Motor neuron (in vitro differentiated cells): ENCODE measurements at regions not wholly inside any gene's neighbourhood (a gene's known extent, or its start where the extent isn't known, plus 50 kb on each side); places are given as distances from the start of the nearest gene placed in this dataset.
"Not testable (repeated sequence)": the region's sequence is repeated elsewhere in the genome, so short reads cannot be mapped to it uniquely, and the experiment has no call there.

ENCODE experiments used
- ATAC-seq, 8 experiments: fragments of 200-7000 bp; cut with Tn5 transposase; replicated peaks in 6 of 8; 2 replicates each; pipeline ENCODE4 v1.8.0; 2021; ENCODE audit warnings: mild to moderate bottlenecking in 8 of 8, moderate library complexity in 8 of 8
- H3K27ac ChIP-seq, 2 donors: fragments of 250-450 bp; sonication (Bioruptor Pico); 2 replicates each; pipeline ENCODE4 v1.9.0; 2021; ENCODE audit warnings: antibody characterized with exemption in 2 of 2, mild to moderate bottlenecking in 2 of 2, moderate library complexity in 1 of 2
- H3K4me1 ChIP-seq, 2 donors: fragments of 250-450 bp; sonication (Bioruptor Pico); replicated peaks in 1 of 2; 2 replicates each; pipeline ENCODE4 v1.6.1; 2021; ENCODE audit warnings: antibody characterized with exemption in 2 of 2, mild to moderate bottlenecking in 2 of 2, moderate library complexity in 1 of 2
- H3K4me3 ChIP-seq, 5 donors: fragments of 250-450 bp; sonication (Bioruptor Pico); 2 replicates each; pipeline ENCODE4 v1.9.0; 2021; ENCODE audit warnings: antibody characterized with exemption in 5 of 5, mild to moderate bottlenecking in 5 of 5, moderate library complexity in 4 of 5
- WGBS, 10 experiments: fragments of 450-650 bp; shearing (Covaris generic); methylation state at CpG; one replicate each; pipeline ENCODE4 v1.0.0; 2022; 5-methylcytosine and 5-hydroxymethylcytosine counted together
- in situ Hi-C, 9 experiments: fragments of 400-800 bp; cut with MboI; loops; one replicate each; pipeline ENCODE4 v1.15.0; 2021; ENCODE audit warnings: low sequenced_read_pairs in 9 of 9, low pct_unique_long_range_greater_than_20kb in 2 of 9; ENCODE audit not compliant: unreplicated experiment in 9 of 9

GRCh38 chr10:46216003-46216634 lies 70.7 kb upstream of the ANTXRL start:
- ATAC-seq, result no peak
- H3K27ac ChIP-seq, result no peak overlapping the region
- 32 to 93% methylated on average over 2 to 3 of the region's 6 CpGs; no CpG with 5 or more reads in 8 of the 10 experiments for WGBS, 10 experiments
- in situ Hi-C loops, result no loop called here
- no peak overlapping the region for H3K4me3 ChIP-seq
- H3K4me1 ChIP-seq, result no peaks in the 10 kb centered on the region

- ATAC-seq, result no peak
- Histone ChIP-seq H3K4me3 (no peak overlapping the region), H3K27ac (no peak overlapping the region), H3K4me1 (no peaks in the 10 kb centered on the region)
- in situ Hi-C loops, result no loop called here
- 0 to 85% (median 55%) methylated on average over 1 to 5 of the region's 17 CpGs; no CpG with 5 or more reads in 4 of the 10 experiments for WGBS, 10 experiments
These were observed 69.7 kb upstream of the ANTXRL start for GRCh38 chr10:46216836-46217751.

GRCh38 chr10:46217752-46218453 lies 68.9 kb upstream of the ANTXRL start:
- WGBS, 10 experiments, result 0 to 93% (median 80%) methylated on average over 1 to 3 of the region's 6 CpGs; no CpG with 5 or more reads in 5 of the 10 experiments
- ATAC-seq, result no peak
- in situ Hi-C loops, result no loop called here
- no peak overlapping the region for H3K27ac ChIP-seq
- H3K4me1 ChIP-seq, result no peaks in the 10 kb centered on the region
- no peak overlapping the region for H3K4me3 ChIP-seq

- ATAC-seq, result no peak
- WGBS, 10 experiments, result 0 to 80% (median 43%) methylated on average over 1 to 2 of the region's 2 CpGs; no CpG with 5 or more reads in 1 of the 10 experiments
- Histone ChIP-seq H3K4me3 (no peak overlapping the region), H3K4me1 (no peaks in the 10 kb centered on the region), H3K27ac (no peak overlapping the region)
- in situ Hi-C loops, result no loop called here
These were observed 67.9 kb upstream of the ANTXRL start for GRCh38 chr10:46218921-46219320.

GRCh38 chr10:46219431-46219990 lies 67.3 kb upstream of the ANTXRL start:
- H3K4me1 ChIP-seq, H3K4me3 ChIP-seq, in situ Hi-C loops, H3K27ac ChIP-seq, ATAC-seq: not testable (repeated sequence)
- WGBS, 10 experiments, result 6 to 80% (median 40%) methylated on average over 1 to 5 of the region's 5 CpGs; no CpG with 5 or more reads in 1 of the 10 experiments

GRCh38 chr10:46220187-46220586 lies 66.6 kb upstream of the ANTXRL start:
- 8 to 29% methylated on average over 2 of the region's 5 CpGs; no CpG with 5 or more reads in 8 of the 10 experiments for WGBS, 10 experiments
- H3K4me1 ChIP-seq, result no peaks in the 10 kb centered on the region
- in situ Hi-C loops, result no loop called here
- H3K4me3 ChIP-seq, result no peak overlapping the region
- no peak for ATAC-seq
- H3K27ac ChIP-seq, result no peak overlapping the region

- 17 to 90% (median 54%) methylated on average over 1 to 5 of the region's 9 CpGs; no CpG with 5 or more reads in 6 of the 10 experiments for WGBS, 10 experiments
- Histone ChIP-seq H3K4me1 (no peaks in the 10 kb centered on the region), H3K4me3 (no peak overlapping the region), H3K27ac (no peak overlapping the region)
- in situ Hi-C loops, result no loop called here
- no peak for ATAC-seq
These were observed 65.8 kb upstream of the ANTXRL start for GRCh38 chr10:46220872-46221538.

- WGBS, 10 experiments, result 0 to 100% (median 80%) methylated on average over 1 to 4 of the region's 4 CpGs; no CpG with 5 or more reads in 3 of the 10 experiments
- ATAC-seq, result peak in 1 of 8 experiments; percentile 41
- H3K27ac ChIP-seq, result no peak overlapping the region
- in situ Hi-C loops, result no loop called here
- H3K4me1 ChIP-seq, result no peaks in the 10 kb centered on the region
- no peak overlapping the region for H3K4me3 ChIP-seq
These were observed 64.3 kb upstream of the ANTXRL start for GRCh38 chr10:46222364-46222935.

- Histone ChIP-seq H3K27ac (no peak overlapping the region), H3K4me3 (no peak overlapping the region), H3K4me1 (no peaks in the 10 kb centered on the region)
- WGBS, 10 experiments, result 40 to 100% (median 87%) methylated on average over 1 to 2 of the region's 5 CpGs; no CpG with 5 or more reads in 4 of the 10 experiments
- in situ Hi-C loops, result no loop called here
- no peak for ATAC-seq
These were observed 63.7 kb upstream of the ANTXRL start for GRCh38 chr10:46223064-46223480.

GRCh38 chr10:46223626-46224413 lies 63.0 kb upstream of the ANTXRL start:
- ATAC-seq, result no peak
- H3K4me1 ChIP-seq, result no peaks in the 10 kb centered on the region
- H3K27ac ChIP-seq, result no peak overlapping the region
- no peak overlapping the region for H3K4me3 ChIP-seq
- in situ Hi-C loops, result no loop called here
- WGBS, 10 experiments, result 33 to 100% (median 93%) methylated on average over 1 to 4 of the region's 10 CpGs; no CpG with 5 or more reads in 3 of the 10 experiments

GRCh38 chr10:46224414-46224682 lies 62.4 kb upstream of the ANTXRL start:
- ATAC-seq, result no peak
- H3K27ac ChIP-seq, result no peak overlapping the region
- H3K4me1 ChIP-seq, result no peaks in the 10 kb centered on the region
- H3K4me3 ChIP-seq, result no peak overlapping the region
- WGBS, 10 experiments, result 54 to 100% (median 72%) methylated on average over 1 to 2 of the region's 2 CpGs; no CpG with 5 or more reads in 6 of the 10 experiments
- in situ Hi-C loops, result no loop called here

- no peak overlapping the region for H3K27ac ChIP-seq
- 70 to 93% (median 80%) methylated on average over 1 to 3 of the region's 5 CpGs; no CpG with 5 or more reads in 7 of the 10 experiments for WGBS, 10 experiments
- no peak overlapping the region for H3K4me3 ChIP-seq
- no peaks in the 10 kb centered on the region for H3K4me1 ChIP-seq
- no peak for ATAC-seq
- in situ Hi-C loops, result no loop called here
These were observed 61.2 kb upstream of the ANTXRL start for GRCh38 chr10:46225597-46225996.
